T47D (cell line): ENCODE measurements at regions not wholly inside any gene's neighbourhood (a gene's known extent, or its start where the extent isn't known, plus 50 kb on each side); places are given as distances from the start of the nearest gene placed in this dataset.
"Not testable (repeated sequence)": the region's sequence is repeated elsewhere in the genome, so short reads cannot be mapped to it uniquely, and the experiment has no call there.

Experiments used
- DNase-seq, 2 experiments: peaks; one replicate each; pipeline versions ENCODE4 v3.0.0 to v3.0.0-alpha.2; 2011 to 2012; ENCODE audit warnings: low read depth in 1 of 2, low spot score in 1 of 2
- JUND ChIP-seq: IDR thresholded peaks from 2 replicates; pipeline ENCODE4 v1.6.1; 2012; ENCODE audit warnings: low read depth
- in situ Hi-C: cut with HindIII; loops from 2 replicates; pipeline ENCODE4 v1.10.0; 2016; ENCODE audit warnings: low sequenced_read_pairs, low pct_unique_long_range_greater_than_20kb

GRCh38 chr16:35605921-35606320 is 2146.5 kb downstream of the TP53TG3F start:
- no peak for TF ChIP-seq JUND
- no peak for DNase-seq
- in situ Hi-C loops: no loop called here

- in situ Hi-C loops: not testable (repeated sequence)
- DNase-seq: peak in 1 of 2 experiments; percentile 33
These were observed 2155.5 kb downstream of the TP53TG3F start for GRCh38 chr16:35614883-35615282.

- DNase-seq, in situ Hi-C loops: not testable (repeated sequence)
These were observed 2159.8 kb downstream of the TP53TG3F start for GRCh38 chr16:35619176-35619575.

DNA sequence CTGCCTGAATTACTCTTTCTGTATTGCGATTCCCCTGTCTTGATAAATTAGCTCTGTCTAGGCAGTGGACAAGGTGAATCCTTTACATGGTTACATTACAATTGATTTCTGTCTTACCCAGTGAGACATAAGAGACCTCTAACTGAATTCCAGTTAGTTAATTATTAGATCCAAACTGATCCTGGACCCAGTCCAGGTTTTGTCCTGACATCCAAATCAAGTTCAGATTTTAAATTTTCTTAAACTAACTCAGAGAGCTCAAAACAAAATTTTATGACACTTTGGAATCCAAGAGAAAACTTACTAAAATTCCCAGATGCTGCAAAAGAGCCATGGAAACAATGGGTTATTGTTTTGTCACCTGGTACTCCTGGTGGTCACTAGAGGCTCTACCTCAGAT is 2166.6 kb downstream of the TP53TG3F start:
- in situ Hi-C loops: no loop called here
- no peak for TF ChIP-seq JUND
- DNase-seq: no peak

GRCh38 chr16:35628976-35629375 is 2169.6 kb downstream of the TP53TG3F start:
- TF ChIP-seq JUND: no peak
- no peak for DNase-seq
- in situ Hi-C loops: no loop called here

DNA sequence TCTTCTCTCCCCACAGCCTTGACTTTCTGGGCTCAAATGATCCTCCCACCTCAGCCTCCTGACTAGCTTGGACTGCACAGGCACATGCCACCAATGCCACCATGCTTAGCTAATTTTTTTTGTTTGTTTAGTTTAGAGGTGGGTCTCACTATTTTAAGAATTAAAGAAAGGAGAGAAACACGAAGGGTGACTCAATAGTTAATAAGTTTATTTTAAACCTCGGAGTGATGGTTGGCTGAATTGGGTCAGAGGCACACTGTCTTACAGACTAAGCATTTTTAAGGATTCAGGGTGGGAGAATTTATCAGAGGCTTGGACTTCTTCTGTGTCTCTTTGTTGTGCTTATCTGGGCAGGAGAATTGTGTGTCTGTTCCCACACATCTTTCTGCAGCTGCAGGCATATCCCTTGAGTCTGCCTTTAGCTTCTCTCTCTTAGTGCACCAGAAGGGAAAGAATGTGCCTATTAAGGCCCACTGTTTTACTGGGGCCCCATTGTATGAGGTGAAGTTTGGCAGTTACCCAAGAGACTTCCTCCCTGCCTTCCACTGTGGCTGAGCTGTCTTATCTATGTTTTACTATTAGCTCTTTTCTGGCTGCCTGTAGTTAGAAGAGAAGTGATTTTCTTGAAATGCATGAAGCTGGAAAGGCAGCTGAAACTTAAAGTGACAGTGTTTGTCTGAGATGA is 2172.0 kb downstream of the TP53TG3F start:
- DNase-seq: no peak
- TF ChIP-seq JUND: no peak
- in situ Hi-C loops: no loop called here

DNA sequence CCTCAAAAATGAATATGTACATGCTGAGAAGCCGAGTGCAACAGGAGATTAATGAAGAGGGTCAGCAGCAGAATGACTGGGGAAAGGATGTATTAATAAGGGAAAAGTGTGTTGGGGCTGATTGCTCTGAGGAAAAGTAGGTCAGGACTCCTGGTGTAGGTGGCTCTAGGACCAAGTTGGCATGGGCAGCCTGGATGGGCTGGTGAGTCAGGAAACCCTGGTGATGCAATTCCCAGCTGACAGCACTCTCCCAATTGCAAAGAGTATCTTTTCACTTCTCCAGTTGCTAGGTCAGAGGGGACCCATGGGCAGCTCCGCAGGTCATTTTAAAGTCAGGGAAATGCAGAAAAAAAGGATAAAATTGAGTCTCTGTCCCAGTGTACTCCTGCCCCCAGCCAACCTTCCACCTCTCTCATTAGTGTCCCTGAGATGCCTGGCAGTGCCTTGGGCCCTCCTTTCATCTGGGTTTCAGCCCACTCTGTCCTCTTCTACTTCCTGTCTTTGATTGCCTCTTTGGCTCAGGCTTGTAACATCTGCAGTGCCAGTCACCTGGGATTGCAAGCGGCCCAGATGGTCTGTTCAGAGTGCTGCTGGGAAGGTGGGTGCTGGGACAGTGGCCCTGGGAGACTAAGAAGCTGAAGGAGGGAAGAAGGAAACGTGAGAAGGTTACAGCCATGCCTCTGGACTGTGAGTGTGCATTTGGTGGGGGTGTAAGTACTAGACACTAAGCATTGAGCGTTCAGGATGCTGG is 2177.2 kb downstream of the TP53TG3F start:
- in situ Hi-C loops: no loop called here

DNA sequence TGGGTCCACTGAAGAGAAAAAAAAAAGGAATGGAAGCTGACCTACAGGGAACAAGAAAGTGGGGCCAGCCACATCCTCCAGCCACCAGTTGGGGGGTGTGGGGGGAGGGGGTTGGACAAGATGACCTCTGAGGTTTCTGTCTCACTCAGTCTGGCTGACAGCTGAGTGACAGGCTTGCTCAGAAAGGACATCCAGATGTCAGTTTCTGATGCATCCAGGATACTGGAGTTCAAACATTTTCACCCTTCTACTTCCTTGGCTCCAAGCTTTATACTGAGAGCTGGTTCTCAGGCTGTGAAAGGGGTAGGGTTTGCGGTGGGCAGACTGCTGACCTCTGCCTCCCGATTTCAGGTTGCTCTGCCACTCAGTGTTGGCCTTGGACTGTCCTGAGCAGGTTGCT is 2178.3 kb downstream of the TP53TG3F start:
- DNase-seq: no peak
- TF ChIP-seq JUND: no peak
- in situ Hi-C loops: no loop called here

More for the DNA sequence above, 2177.2 kb downstream of the TP53TG3F start:
- TF ChIP-seq JUND: no peak
- DNase-seq: no peak

DNA sequence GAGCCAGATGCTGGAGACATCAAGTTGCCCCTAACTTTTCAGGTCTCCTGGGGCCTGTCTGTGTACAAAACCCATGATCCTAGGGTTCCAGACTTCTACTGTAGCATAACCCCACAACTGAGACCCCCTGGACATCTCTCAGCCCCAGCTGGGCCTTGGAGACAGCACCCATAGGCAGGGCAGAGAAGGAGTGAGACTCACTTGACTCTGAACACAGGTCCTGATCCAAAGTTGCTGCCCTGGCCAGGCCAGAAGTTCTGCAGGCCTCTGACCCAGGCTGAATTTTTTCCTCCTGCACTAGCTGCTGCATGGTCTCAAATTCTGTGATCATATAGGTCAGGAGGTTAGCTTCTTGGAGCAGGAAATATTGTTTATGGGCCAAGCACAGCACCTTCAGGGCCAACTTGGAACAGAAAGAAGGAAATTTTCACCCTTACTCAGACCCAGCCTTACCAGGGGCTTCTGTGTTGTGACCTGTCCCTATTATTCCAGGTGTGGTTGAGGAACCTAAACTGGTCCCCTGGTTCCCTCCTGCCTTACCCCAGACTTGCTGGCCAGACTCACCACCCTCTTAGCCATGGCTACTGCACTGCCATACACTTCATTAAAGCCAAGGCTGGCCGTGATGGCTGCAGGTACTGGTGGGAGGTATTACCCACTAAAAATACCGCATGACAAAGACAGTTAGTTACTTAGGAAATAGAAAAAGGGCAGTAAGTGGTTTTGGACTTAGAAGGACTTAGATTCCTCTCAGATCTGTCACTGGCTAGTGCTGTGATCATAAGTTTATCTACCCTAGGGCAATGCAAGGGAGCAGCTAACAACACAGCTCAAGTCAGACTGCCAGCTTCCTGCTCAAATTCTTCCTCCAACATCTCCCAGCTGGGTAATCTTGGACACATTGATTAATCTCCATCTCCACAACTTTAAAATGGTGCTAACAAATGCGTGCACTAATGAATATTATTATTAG is 2180.1 kb downstream of the TP53TG3F start:
- peak in 1 of 2 experiments; percentile 19 for DNase-seq
- in situ Hi-C loops: no loop called here
- TF ChIP-seq JUND: no peak

GRCh38 chr16:35642322-35642835 is 2183.0 kb downstream of the TP53TG3F start:
- DNase-seq: no peak
- in situ Hi-C loops: no loop called here

DNA sequence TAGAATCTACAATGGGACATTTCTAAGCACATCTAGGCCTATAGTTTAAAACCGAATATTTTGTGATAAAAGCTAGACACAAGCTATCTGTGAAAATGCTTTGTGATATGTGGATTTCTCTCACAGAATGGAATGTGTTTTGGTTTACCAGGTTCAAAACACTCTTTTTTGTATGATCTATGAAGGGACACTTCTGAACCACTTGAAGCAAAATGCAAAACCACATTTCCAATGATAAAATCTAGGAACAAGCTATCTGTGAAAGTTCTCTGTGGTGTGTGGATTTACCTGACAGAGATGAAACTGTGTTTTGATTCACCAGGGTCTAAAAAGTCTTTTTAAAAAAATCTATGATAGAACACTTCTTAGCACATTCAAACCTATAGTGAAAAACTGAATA is 2192.4 kb downstream of the TP53TG3F start:
- no peak for TF ChIP-seq JUND

More at GRCh38 chr16:35642322-35642835, 2183.0 kb downstream of the TP53TG3F start:
- TF ChIP-seq JUND: no peak

DNA sequence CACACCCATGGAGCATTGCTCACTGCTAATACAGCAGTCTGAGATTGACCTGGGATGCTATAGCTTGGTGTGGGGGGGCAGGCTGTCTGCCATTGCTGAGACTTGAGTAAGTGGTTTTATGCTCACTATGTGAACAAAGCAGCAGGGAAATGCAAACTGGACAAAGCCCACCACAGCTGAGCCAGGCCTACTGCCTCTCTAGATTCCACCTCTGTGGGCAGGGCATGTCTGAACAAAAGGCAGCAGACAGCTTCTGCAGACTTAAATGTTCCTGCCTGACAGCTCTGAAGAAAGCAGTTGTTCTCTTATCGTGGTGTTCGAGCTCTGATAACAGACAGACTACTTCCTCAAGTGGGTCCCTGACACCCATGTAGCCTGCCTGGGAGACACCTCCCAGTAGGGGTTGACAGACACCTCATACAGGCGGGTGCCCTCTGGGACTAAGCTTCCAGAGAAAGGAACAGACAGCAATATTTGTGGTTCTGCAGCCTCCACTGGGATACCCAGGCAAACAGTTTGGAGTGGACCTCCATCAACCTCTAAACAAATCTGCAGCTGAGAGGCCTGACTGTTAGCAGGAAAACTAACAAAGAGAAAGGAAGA is 2204.8 kb downstream of the TP53TG3F start:
- in situ Hi-C loops: no loop called here
- DNase-seq: no peak
- TF ChIP-seq JUND: no peak

More for the DNA sequence above, 2192.4 kb downstream of the TP53TG3F start:
- DNase-seq: no peak
- in situ Hi-C loops: no loop called here
